NOMO-1 treated with DMSO at 0.1 percent for 48 hours (cell line): ENCODE measurements at regions not wholly inside any gene's neighbourhood (a gene's known extent, or its start where the extent isn't known, plus 50 kb on each side); places are given as distances from the start of the nearest gene placed in this dataset.
"Not testable (repeated sequence)": the region's sequence is repeated elsewhere in the genome, so short reads cannot be mapped to it uniquely, and the experiment has no call there.

Experiments used
- DNase-seq: peaks from one replicate; lab custom pipeline; 2025; ENCODE audit not compliant: unreplicated experiment; lab: John Stamatoyannopoulos, UW

DNA sequence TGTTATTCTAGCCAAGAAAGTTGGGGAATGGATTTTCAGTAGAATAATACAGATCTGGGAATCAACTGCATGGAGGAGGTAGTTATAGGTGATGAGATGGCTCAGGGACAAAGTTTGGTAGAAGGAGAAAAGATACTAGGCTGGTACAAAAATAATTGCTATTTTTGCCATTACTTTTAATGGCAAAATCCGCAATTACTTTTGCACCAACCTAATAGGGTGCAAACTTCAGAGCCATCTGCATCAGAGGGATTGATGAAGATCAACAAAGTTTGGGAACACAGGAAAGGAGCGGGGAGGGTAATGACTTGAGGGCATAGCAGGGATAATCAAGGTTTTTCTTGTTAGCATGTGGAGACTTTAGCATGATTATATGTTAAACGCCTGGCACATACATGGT lies 178.7 kb upstream of the ROPN1B start:
- not testable (repeated sequence) for DNase-seq

GRCh38 chr3:125791021-125791420 lies 178.0 kb upstream of the ROPN1B start:
- DNase-seq, result not testable (repeated sequence)

DNA sequence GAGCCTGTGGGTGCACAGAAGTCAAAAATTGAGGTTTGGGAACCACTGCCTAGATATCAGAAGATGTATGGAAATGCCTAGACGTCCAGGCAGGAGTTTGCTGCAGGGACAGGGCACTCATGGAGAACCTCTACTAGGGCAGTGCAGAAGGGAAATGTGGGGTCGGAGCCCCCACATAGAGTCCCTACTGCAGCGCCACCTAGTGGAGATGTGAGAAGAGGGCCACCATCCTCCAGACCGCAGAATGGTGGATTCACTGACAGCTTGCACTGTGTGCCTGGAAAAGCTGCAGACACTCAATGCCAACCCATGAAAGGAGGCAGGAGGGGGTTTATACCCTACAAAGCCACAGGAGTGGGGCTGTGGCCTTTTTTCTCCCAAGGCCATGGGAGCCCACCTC lies 159.0 kb upstream of the ROPN1B start:
- DNase-seq, result not testable (repeated sequence)

DNA sequence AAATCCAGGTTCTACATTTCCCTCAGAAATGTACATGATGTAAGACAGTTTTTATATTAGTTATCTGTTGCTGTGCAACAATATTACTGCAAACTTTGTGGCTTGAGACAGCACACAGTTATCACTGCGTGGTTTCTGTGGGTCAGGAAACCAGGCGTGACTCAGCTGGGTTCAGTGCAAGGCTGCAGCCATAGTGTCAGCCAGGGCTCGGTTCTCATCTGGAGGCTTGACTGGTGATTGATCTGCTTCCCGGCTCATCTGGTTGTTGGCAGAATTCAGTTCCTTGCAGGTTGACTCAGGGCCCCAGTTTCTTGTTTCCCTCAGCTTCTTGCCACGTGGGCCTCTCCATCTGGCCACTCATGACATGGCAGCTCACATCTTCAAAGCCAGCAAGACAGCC lies 146.8 kb upstream of the ROPN1B start:
- not testable (repeated sequence) for DNase-seq

GRCh38 chr3:125831005-125831750 lies 137.8 kb upstream of the ROPN1B start:
- DNase-seq, result not testable (repeated sequence)

DNA sequence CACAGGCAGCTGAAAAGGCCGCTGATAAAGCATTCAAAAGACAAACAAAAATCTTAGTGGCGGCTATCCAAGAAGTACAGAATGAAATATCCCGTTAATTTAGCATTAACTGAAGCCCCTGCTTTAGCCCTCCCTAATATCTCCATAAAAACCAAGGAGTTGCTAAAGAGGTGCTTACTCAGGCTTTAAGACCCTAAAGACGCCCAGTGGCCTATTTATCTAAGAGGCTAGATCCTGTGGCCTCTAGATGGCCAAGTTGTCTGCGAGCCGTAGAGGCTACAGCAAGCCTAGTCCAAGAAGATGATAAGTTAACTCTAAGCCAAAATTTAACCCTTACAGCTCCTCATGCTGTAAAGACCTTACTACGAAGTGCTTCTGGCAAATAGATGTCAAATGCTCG lies 133.4 kb upstream of the ROPN1B start:
- not testable (repeated sequence) for DNase-seq

- not testable (repeated sequence) for DNase-seq
Observed at GRCh38 chr3:125836011-125836551, 132.9 kb upstream of the ROPN1B start.

DNA sequence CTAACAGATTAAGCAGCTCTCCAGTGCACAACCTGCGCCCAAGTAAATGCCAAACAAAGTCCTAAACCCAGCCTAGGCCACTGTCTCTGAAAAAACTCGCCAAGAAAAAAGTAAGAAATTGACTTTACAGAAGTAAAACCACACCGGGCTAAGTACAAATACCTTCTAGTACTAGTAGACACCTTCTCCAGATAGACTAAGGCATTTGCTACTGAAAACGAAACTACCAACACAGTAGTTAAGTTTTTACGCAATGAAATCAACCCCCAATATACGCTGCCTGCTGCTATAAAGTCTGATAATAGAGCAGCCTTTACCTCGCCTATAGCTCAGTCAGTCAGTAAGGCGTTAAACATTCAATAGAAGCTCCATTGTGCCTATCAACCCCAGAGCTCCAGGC lies 132.2 kb upstream of the ROPN1B start:
- DNase-seq, result not testable (repeated sequence)

GRCh38 chr3:125838857-125839256 lies 130.1 kb upstream of the ROPN1B start:
- DNase-seq, result not testable (repeated sequence)

DNA sequence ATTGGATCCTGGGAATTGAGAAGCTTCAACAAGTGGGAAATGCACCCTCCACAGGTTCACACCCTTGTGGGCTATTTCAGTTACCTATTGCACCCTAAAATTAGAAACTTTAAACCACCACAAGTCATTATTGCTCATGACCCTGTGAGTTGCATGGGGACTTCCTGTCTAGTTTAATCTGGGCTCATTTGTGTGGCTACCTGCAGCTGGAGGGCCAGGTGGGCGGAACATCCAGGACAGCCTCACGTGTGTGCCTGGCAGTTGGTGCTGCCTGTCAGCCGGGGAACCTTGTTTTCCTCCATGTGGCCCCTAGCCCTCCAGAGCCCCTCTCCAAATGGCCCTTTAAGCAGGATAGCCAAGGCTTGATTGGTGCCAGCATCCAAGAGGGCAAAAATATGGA lies 128.5 kb upstream of the ROPN1B start:
- DNase-seq, result not testable (repeated sequence)

GRCh38 chr3:125847966-125848365 lies 121.0 kb upstream of the ROPN1B start:
- not testable (repeated sequence) for DNase-seq

DNA sequence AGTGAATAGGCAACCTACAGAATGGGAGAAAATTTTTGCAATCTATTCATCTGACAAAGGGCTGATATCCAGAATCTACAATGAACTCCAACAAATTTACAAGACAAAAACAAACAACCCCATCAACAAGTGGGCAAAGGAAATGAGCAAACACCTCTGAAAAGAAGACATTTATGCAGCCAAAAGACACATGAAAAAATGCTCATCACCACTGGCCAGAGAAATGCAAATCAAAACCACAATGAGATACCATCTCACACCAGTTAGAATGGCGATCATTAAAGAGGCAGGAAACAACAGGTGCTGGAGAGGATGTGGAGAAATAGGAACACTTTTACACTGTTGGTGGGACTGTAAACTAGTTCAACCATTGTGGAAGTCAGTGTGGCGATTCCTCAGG lies 114.0 kb upstream of the ROPN1B start:
- not testable (repeated sequence) for DNase-seq

DNA sequence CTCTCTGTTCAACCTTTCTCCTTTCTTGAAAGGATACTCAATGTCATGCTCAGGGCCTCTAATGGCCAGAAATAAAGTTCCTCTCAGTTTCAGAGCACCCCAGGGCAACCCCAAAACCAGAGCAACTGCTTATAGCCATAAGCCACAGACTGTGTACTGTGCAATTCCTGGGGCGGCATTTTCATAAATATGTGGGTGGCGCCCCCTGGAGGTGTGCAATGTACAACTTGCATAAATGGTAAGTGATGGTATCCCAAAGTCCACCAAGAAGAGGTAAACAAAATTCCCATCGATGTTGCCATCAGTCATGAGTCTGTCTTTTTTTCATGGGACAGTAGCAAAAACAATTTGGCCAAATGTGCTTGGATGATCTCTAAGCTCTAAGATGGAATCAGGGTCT lies 108.4 kb upstream of the ROPN1B start:
- DNase-seq, result not testable (repeated sequence)

DNA sequence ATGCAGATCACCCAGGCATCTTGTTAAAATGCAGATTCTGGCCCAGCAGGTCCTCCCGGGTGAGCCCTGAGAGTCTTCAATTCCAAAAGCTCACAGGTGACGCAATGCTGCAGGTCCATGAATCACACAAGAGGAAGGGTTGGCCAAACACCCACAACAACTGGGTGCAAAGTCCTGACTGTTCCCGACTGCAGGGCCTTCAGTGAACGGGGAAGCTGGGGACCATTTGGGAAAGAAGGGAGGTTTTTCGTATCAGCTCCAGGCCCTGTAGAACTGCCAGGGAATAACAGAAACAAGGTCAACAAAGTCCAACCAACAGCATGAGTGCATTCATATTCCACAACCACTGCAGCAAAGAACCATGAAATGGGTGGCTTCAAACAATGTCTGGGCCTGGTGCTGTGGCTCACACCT lies 106.1 kb upstream of the ROPN1B start:
- not testable (repeated sequence) for DNase-seq

DNA sequence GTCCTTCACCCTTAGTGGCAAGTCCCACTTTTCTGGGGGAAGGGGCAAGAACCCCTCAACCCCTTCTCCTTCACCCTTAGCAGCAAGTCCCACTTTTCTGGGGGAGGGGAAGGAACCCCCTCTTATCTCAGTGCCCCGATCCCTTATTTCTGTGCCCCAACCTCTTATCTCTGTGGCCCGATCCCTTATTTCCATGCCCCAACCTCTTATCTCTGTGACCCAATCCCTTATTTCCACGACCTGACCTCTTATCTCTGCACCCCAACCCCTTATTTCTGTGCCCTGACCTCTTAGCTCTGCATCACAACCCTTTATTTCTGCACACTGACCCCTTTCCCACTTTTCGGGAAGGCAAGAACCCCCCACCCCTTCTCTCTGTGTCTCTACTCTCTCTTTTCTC lies 104.4 kb upstream of the ROPN1B start:
- DNase-seq, result not testable (repeated sequence)

DNA sequence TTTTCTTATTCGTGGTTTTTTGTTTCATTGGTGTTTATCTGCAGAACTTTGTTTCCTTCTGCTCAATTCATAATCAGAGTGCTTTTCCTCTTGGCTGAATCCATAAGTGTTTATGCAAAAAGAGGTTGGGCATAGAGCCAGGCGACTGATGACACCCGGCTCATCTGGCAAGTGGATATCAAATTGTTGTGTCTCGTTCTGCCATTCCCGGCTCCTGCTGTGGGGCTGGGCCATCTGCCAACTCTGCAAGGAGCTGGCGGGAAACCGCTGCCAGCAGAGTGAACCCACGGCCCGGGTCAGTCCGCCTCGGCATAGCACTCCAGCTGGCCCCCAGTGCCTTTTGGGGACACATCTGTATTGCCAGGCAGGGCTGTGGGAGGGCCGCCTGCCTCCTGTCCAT lies 83.0 kb upstream of the ROPN1B start:
- not testable (repeated sequence) for DNase-seq

DNA sequence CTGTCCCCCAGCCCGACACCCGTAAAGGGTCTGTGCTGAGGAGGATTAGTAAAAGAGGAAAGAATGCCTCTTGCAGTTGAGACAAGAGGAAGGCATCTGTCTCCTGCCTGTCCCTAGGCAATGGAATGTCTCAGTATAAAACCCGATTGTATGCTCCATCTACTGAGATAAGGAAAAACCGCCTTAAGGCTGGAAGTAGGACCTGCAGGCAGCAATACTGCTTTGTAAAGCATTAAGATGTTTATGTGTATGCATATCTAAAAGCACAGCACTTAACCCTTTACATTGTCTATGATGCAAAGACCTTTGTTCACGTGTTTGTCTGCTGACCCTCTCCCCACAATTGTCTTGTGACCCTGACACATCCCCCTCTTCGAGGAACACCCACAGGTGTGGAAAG lies 69.8 kb upstream of the ROPN1B start:
- not testable (repeated sequence) for DNase-seq

- not testable (repeated sequence) for DNase-seq
Observed at GRCh38 chr3:125901473-125901872, 67.5 kb upstream of the ROPN1B start.

DNA sequence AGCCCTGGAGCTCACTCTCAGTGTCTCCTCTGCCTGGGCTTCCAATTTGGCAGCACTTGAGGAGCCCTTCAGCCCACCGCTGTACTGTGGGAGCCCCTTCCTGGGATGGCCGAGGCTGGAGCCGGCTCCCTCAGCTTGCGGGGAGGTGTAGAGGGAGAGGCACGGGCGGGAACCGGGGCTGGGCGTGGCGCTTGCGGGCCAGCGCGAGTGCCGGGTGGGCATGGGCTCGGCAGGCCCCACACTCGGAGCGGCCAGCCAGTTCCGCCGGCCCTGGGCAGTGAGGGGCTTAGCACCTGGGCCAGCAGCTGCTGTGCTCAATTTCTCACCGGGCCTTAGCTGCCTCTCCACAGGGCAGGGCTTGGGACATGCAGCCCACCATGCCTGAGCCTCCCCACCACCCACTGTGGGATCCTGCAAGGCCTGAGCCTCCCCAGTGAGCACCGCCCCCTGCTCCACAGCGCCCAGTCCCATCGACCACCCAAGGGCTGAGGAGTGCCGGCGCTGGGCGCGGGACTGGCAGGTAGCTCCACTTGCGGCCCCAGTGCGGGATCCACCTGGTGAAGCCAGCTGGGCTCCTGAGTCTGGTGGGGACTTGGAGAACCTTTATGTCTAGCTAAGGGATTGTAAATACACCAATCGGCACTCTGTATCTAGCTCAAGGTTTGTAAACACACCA lies 65.1 kb upstream of the ROPN1B start:
- not testable (repeated sequence) for DNase-seq

DNA sequence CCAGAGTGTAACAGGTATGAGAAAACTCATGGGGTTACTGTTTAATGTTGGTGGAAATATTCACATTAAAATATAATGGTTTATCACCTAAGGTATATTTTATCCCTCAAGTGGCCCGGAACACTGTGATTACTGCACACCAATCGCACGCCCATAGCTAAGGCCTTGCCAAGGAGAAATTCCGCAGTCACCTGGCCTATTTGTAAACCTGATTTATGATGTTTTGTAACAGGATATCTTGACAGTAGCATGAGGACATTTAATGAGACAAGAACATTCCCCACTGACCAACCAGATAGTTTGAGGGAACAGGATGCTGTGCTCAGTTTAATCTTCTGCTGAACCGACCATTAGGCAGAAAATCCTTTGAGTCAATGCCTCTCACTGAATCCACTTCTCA lies 61.7 kb upstream of the ROPN1B start:
- DNase-seq, result not testable (repeated sequence)

- DNase-seq, result not testable (repeated sequence)
Observed at GRCh38 chr3:125910851-125911250, 58.1 kb upstream of the ROPN1B start.
